GM12872 (cell line): ENCODE measurements at regions not wholly inside any gene's neighbourhood (a gene's known extent, or its start where the extent isn't known, plus 50 kb on each side); places are given as distances from the start of the nearest gene placed in this dataset.

Experiments
- TF ChIP-seq, protein P1 (sequence below): IDR thresholded peaks from 3 replicates; pipeline ENCODE4 v1.5.1; 2011; ENCODE audit warnings: low read depth, mild to moderate bottlenecking, low read length, moderate library complexity; ENCODE audit not compliant: insufficient read depth

DNA sequence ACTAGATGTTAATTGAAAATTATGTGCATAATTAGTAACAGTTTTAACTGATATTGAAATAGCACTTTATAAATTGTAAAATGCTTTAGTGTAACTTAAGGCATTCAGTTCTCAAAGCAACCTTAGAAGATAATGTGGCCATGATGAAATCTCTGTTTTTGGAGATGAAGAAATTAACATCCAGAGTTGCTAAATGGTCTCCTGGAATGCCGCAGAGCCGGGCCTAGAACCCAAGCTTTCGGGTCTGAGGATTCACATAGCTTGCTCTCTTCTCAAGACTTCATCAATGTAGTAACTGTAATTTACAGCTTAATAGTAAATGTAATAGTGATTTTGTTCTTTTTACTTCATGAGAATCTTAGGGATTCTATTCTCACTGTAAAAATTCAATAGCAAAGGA lies 272.3 kb downstream of the HS3ST3A1 start:
- TF ChIP-seq, protein P1, sequence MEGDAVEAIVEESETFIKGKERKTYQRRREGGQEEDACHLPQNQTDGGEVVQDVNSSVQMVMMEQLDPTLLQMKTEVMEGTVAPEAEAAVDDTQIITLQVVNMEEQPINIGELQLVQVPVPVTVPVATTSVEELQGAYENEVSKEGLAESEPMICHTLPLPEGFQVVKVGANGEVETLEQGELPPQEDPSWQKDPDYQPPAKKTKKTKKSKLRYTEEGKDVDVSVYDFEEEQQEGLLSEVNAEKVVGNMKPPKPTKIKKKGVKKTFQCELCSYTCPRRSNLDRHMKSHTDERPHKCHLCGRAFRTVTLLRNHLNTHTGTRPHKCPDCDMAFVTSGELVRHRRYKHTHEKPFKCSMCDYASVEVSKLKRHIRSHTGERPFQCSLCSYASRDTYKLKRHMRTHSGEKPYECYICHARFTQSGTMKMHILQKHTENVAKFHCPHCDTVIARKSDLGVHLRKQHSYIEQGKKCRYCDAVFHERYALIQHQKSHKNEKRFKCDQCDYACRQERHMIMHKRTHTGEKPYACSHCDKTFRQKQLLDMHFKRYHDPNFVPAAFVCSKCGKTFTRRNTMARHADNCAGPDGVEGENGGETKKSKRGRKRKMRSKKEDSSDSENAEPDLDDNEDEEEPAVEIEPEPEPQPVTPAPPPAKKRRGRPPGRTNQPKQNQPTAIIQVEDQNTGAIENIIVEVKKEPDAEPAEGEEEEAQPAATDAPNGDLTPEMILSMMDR: no peak

DNA sequence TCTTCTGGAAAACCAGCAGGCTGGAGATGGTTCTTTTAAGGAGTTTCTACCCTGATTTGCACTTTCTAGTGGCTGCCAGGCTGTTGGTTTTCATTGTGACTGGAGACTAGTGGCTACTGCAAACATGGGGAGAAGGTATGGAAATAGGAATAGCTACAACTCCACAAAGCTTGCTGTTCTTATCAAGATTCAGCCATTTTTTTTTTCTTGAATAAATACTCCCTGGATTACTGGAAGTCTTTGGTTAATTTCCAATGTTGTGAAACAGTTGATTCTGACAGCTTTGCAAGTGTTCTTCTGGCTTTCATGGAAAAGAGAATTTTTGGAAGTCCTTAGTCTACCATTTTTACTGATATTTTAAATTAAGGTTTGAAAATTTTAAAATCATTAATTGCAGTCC lies 277.7 kb downstream of the HS3ST3A1 start:
- TF ChIP-seq, protein P1: no peak

DNA sequence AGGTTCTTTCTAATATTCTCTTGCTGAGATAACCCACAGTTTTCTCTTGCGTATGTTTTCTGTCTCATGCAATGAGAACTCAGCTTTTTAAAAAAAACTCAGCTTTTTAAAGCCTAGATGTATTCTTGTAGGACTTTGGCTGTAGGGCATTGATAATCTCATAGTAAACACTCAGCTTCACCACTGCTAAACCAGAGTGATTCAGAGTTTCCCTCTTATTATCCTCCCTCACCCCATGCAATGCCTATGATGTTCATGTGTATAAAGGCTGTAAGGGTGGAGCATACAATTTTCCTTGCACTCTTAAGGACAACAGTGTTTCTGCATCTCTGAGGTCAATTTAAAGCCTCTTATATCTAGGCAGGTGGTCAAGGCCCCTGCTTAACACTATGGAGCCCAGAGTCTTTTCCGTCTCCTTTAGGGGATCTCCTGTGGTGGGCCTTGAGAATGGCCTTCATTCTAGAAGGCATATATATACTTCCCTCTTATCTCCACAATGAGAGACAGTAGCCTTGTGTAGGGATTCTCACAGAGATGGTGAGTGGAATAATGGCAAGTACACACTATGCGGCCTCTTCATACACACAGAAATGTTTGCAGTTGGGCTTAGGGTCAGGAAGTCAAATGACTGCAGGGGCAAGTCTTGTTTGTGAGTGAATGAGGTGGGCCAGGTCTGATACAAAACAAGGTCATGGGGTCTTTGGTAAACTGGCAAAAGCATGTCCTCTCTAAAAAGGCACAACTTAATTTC lies 279.6 kb downstream of the HS3ST3A1 start:
- TF ChIP-seq, protein P1: no peak

DNA sequence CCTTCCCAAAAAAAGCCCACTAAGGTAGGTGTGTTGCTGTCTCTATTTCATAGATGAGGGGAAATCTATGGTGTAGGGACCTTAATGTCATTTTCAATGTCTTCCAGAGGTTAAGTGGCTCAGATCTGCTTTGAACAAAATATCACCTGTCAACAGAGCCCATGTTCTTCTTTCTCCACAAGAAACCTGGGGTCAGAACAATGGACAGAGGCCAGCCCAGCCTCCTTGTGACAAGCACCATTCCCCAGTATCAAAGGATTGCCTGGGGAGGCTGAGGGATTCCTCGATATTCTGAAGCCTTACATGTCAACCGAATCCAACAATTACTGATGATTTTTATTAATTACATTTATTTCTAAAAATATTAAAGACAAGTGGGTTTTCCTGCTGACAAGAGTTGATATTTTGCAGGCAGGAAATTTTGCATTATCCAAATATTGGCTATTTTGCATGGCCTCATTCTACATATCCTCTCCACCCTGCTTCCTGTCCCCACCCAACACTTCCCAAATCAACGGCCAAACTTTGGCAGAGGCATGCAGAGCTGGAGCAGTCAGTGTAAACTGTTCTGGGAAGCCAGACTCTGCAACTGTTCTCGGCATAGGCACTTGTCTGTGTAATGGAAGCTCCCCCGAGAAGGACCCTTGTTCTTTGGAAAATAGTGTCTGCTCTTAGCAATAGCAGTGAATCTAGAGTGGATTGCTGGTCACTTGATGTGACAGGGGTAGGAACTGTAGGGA lies 281.5 kb downstream of the HS3ST3A1 start:
- TF ChIP-seq, protein P1: no peak

DNA sequence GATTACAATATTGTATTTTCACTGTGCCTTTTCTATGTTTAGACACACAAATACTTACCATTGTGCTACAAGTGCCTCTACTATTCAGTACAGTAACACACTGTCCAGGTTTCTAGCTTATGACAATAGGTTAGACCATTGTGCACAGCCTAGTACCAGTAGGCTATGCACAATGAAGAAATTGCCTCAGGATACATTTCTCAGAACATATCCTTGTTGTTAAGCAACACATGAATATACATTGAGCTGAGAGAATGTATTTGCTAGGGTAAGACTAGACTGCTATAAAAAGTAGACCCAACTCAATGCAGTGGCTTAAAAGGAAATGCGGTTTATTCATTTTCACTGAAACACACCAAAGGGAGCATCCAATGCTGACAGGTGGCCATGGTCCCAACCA lies 285.1 kb downstream of the HS3ST3A1 start:
- TF ChIP-seq, protein P1: no peak

DNA sequence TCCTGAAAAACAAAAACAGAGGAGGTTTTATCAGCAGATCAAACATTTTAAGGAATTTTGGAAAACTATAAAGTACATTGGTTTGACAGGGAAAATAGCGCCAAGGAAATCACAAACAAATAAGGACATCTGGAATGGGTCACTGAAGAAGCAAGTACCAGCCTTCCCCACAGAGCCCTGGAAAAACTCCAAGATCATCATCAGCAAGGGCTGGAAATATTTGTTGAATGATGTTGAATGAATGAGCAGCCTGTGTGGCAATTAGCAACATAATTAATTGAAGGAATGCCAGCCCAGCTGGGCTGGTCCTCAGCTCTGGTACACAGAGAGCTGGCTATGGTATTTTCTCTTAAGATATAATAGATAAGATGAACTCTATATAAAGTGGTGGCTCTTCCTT lies 290.4 kb downstream of the HS3ST3A1 start:
- TF ChIP-seq, protein P1: no peak

DNA sequence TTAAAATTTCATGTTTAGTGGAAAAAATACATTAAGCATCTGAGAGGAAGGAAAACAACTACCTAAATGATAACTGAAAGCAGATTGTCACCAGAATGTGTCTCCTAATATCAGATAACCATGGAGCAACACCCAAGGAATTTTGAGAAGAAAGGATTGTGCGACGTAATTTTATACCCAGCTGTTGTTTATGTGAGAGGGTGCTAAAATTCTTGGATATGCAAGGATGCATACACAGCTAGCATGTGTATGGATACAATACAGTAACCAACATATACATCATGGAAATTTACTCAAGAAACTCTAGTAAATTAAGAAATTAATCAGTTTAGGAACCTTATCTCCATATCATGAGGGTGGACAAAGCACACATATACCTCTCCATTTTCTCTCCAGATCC lies 290.9 kb downstream of the HS3ST3A1 start:
- TF ChIP-seq, protein P1: no peak
